HG02623 (cell line): ENCODE measurements at regions not wholly inside any gene's neighbourhood (a gene's known extent, or its start where the extent isn't known, plus 50 kb on each side); places are given as distances from the start of the nearest gene placed in this dataset.

Source experiments
- ATAC-seq: cut with Tn5 transposase; IDR thresholded peaks from one replicate; pipeline ENCODE4 v1.9.1; 2021; ENCODE audit warnings: moderate library complexity; ENCODE audit not compliant: unreplicated experiment

GRCh38 chr18:41553716-41554115 is 401.3 kb upstream of the PIK3C3 start:
- no peak for ATAC-seq

- ATAC-seq: no peak
These were observed 406.3 kb upstream of the PIK3C3 start for GRCh38 chr18:41548521-41549260.

GRCh38 chr18:41545091-41545888 is 409.7 kb upstream of the PIK3C3 start:
- ATAC-seq: no peak

- ATAC-seq: no peak
These were observed 411.2 kb upstream of the PIK3C3 start for GRCh38 chr18:41543815-41544214.

GRCh38 chr18:41540237-41540871 is 414.7 kb upstream of the PIK3C3 start:
- no peak for ATAC-seq

DNA sequence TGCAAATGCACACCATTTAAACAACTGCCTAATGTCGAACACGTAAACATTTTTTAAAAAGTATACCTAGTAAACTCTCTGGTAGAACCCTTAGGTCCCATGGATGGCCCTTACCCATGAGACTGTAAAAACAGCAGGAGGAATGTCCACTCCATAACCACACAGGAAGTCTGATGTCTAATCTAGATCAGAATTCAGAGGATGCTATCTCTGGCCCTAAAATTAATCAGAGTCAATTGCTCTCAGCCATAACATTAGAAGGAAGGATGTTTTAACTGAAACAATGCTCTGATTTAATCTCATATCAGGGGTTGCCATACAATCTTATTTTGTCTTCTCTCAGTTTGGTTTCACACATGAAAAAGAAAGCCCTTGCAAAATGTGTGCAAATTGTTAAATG is 416.3 kb upstream of the PIK3C3 start:
- no peak for ATAC-seq

- ATAC-seq: no peak
These were observed 417.4 kb upstream of the PIK3C3 start for GRCh38 chr18:41537666-41538065.

DNA sequence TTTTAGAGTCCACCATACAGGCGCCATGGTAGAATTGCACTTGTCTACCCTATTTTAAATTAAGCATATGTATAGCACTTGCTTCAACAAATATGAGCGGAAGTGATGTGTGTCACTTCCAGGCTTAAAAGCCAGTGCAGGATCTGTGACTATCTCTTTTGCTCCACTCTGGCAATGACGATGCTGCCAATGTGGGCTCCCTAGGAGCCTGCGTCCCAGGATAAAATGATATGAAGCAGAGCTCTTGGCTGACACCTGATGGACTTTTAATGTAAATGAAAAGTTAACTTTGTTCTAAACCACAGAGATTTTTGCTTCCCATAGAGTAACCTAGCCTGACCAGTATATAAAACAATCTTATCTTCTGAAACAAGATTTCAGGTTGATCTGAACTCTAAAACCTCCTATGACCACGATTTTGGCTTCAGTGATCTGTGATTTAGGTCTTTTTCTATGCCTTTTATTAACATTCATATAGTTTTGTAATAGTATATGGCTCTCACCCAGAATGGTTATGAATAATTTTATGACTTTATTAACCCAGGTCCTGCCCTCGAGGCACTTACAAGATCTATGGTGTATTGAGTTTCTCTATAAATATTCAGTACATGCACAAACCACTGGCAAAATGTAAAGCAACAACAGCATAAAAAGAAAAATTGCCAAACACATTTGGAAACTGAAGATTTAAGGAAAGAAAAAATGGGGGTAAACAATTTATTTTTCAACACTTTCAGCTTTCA is 422.5 kb upstream of the PIK3C3 start:
- ATAC-seq: no peak

DNA sequence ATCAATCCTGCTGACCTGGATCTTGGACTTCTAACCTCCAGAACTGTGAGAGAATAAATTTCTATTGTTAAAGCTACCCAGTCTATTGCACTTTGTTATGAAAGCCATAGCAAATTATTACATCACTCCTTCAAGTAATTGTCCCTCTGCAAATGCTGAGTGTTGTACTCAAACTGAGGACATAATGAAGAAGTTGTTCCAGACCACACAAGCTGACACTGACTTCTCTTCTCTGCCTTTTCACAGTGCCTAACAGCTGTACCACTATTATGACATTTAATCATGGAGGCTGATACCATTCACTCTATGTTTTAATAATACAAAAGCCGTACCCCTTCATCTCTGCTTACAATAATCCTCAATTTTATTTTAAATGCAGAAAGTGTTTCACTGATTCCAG is 424.1 kb upstream of the PIK3C3 start:
- no peak for ATAC-seq

- no peak for ATAC-seq
These were observed 425.9 kb upstream of the PIK3C3 start for GRCh38 chr18:41529093-41529492.

- no peak for ATAC-seq
These were observed 429.0 kb upstream of the PIK3C3 start for GRCh38 chr18:41526054-41526453.

DNA sequence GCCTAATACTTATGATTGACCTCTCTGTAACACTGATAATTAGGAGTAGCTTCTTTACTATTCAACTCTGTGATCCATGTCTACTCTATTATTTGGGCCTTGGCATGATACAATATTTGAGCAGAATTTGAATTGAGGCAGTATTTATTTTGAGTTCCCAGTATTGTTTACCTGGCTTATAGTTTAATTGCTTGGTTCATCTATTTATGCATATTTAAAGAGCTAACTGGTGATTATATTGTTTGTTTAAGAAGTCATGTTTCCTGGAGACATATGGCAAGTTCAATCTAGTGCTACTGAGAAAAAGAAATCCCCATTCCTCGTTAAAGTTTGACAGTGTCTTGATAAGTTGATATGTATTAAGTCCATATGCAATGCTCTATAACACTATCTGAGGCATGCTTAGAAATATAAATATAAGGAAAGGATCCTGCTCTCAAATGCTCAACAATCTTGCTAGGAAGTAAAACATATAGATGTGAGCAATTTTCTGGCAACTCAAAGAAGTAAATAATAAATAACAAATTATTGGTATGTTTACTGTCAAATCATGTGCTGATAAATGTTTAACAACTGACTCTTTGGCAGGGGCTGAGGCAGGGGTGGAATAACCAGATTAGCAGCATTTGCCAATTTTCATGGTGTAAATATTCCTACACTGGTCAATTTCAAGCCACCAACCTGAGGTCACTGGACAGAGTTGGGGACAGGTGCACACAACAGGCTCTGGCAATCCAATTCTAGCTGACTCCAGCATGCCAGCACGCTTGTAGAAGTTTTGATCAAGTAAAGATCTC is 430.2 kb upstream of the PIK3C3 start:
- ATAC-seq: no peak

DNA sequence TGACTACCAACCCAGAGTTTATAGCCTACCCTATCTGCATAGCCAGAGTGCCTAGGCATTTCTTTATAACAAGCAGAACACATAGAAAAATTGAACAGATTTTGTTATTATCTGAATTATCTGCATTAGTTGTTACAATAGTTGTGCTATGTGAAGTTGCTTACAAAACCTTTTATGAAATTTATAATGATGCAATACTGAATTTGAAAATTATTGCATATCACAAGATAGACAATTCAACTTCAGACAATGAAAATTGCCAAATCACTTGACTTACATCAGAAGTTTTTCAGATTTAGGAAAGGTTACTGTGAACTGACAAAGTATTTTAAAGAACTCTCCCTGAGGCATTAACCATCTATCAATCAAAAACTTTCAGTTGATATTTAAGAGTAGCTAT is 437.9 kb upstream of the PIK3C3 start:
- no peak for ATAC-seq

- no peak for ATAC-seq
These were observed 441.6 kb upstream of the PIK3C3 start for GRCh38 chr18:41513438-41513837.

GRCh38 chr18:41504316-41504715 is 450.7 kb upstream of the PIK3C3 start:
- no peak for ATAC-seq

GRCh38 chr18:41501848-41502247 is 453.2 kb upstream of the PIK3C3 start:
- no peak for ATAC-seq

GRCh38 chr18:41499345-41499744 is 455.7 kb upstream of the PIK3C3 start:
- ATAC-seq: no peak

- ATAC-seq: no peak
These were observed 464.2 kb upstream of the PIK3C3 start for GRCh38 chr18:41490861-41491260.

DNA sequence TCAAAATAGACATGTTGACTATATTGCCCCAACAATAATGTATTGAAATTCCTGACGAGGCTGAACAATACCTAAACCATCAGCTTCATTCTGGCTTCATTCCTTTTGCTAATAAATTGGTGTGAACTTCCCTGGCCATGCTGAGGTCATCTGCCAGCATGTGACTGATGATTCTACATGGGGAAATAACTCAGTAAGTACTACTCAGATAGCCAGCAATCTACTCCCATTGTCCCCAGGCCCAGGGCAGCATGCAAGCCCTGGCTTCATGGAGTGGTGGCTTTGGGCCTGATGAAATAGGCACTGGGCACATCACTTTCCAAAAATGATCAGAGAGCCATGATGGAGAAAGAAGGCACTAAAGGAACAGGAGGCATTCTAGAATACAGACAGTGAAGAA is 468.5 kb upstream of the PIK3C3 start:
- no peak for ATAC-seq

DNA sequence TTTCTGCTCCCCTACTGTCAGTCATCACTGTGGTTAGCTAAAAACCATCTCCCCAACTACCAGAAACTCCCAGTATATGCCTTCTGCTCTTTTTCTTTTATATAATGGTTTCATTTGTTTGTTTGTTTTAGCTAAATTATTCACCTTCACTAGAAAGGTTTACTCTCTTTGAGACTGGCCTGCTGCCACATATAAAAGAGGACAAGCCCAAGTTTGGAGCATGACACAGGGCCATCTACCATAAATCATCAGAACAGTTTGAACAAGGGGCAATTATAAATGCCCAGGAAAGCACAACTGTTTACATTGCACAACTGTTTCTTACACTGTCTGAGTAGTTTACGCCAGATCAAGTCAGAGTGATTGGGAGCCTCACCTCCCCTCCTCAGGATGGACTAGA is 471.0 kb upstream of the PIK3C3 start:
- no peak for ATAC-seq
